MM.1S (cell line): ENCODE measurements at regions not wholly inside any gene's neighbourhood (a gene's known extent, or its start where the extent isn't known, plus 50 kb on each side); places are given as distances from the start of the nearest gene placed in this dataset.

Source experiments
- EZH2 ChIP-seq: fragments of 300-600 bp; sonication (generic); optimal IDR thresholded peaks from 2 replicates; pipeline ENCODE3; 2017; ENCODE audit warnings: low read depth, mild to moderate bottlenecking, antibody characterized with exemption, low read length, mixed read lengths
- TF ChIP-seq, protein P1 (sequence below): fragments of 300-600 bp; sonication (generic); IDR thresholded peaks from 2 replicates; pipeline ENCODE4 v1.5.1; 2016; ENCODE audit warnings: antibody characterized with exemption, low read length, mixed read lengths

DNA sequence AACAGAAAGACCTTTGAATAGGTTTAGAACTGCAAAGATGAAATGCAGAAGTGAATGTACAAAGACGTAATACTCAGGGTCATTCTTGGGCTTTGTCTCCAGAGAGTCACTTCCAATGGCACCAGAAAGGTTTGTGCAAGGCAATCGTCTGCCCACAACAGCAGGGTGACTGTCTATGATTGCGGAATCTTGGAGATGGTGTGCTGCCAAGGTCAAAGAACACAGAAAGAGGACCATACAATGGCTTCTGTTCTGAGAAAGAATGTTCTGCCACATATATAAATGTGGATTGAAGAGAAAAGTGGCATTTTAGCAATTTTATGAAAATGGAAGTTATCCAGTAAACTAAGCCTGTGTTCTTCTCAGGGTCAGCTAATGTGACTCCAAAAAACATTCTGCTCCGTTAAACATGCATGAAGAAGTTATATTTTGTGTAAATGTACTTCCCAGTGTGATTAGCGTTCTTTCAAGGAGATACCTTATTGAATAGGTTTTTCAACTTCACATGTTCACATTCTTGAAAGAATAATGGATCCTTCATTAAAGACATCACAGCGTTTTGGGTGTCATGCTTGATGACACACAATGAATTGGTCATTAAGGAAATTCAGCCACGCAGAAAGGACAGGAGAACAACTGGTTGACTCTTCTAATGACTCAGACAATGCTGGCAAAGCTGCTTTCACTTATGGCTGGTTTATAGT lies 73.4 kb upstream of the CDH6 start:
- TF ChIP-seq, protein P1, sequence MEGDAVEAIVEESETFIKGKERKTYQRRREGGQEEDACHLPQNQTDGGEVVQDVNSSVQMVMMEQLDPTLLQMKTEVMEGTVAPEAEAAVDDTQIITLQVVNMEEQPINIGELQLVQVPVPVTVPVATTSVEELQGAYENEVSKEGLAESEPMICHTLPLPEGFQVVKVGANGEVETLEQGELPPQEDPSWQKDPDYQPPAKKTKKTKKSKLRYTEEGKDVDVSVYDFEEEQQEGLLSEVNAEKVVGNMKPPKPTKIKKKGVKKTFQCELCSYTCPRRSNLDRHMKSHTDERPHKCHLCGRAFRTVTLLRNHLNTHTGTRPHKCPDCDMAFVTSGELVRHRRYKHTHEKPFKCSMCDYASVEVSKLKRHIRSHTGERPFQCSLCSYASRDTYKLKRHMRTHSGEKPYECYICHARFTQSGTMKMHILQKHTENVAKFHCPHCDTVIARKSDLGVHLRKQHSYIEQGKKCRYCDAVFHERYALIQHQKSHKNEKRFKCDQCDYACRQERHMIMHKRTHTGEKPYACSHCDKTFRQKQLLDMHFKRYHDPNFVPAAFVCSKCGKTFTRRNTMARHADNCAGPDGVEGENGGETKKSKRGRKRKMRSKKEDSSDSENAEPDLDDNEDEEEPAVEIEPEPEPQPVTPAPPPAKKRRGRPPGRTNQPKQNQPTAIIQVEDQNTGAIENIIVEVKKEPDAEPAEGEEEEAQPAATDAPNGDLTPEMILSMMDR: no peak
- TF ChIP-seq EZH2: no peak
